NCI-H187 (cell line): ENCODE measurements at regions not wholly inside any gene's neighbourhood (a gene's known extent, or its start where the extent isn't known, plus 50 kb on each side); places are given as distances from the start of the nearest gene placed in this dataset.

Source experiments
- DNase-seq, 2 experiments: peaks; one replicate each; lab custom pipeline; 2025; lab: John Stamatoyannopoulos, UW

DNA sequence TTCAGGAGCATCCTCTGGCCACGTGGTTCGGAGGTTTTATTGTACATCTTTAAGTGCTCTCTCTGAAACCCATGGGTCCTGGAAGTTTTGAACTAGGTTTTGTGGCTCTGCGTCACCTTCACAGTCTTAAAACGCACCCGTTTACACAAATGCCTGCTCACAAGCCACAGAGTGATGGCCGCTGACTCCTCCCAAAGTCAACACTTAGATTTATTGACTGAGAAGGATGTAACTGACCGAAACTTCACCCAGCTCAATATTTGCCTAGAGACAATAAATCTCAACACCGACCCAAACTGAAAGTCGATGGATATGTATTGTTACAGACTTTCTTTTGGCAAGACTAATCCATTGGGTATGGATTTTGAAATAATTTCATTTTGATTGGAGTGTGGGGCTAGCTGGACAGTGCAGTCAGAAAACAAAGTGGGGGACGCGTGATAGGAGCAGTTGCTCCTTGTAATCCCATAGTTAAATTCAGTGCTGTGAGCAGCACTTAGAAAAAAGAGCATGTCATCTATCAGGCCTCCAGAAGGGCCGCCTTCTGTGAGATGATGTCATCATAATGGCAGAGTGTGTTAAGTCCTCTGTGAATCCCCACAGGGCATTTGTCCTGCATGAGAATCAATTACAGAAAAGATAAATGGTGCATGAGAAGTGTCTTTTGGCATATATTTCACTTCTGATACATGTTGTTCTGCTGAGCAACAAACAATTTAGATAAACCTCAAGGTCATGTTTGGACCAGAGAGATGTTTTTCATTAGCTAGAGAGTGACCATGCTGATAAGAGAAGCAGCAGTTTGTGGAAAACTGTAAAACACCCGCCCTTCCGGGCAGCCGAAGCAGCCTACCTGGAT, 183.7 kb downstream of the INO80D start:
- peak; percentile 21 to 23 for DNase-seq

DNA sequence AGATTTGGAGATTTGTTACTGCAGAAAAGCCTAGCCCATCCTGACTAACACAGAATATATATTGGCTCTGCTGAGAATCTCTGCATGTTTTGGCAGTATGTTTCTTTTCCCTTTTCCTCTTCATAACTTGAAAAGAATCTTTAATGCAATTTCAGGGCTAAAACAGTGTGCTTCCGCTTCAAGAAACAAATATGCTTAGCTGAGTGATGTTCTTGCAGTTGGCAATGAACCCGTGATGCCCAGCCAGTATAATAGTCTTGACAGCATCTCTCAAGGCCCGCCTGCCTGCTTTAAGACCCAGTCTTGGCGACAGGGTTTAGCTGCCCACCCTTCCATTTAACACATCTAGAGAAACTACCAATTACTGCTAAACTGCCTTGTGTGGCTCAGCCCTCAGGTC, 184.5 kb downstream of the INO80D start:
- no peak for DNase-seq

DNA sequence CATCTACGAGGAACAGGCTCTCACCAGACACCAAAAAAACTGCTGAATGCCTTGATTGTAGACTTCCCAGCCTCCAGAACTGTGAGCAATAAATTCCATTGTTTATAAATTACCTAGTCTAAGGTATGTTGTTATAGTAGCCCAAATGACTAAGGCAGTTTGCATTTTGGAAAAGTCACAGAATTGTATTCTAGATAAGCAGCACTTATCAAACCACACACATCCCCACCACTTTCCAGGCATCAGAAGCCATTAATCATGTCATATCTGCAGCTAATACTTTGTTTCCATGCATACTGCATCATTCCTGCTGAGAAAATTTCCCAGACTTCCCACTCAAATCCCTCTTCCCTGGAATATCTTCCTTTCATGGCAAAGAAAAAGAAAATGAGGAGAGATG, 187.2 kb downstream of the INO80D start:
- no peak for DNase-seq

DNA sequence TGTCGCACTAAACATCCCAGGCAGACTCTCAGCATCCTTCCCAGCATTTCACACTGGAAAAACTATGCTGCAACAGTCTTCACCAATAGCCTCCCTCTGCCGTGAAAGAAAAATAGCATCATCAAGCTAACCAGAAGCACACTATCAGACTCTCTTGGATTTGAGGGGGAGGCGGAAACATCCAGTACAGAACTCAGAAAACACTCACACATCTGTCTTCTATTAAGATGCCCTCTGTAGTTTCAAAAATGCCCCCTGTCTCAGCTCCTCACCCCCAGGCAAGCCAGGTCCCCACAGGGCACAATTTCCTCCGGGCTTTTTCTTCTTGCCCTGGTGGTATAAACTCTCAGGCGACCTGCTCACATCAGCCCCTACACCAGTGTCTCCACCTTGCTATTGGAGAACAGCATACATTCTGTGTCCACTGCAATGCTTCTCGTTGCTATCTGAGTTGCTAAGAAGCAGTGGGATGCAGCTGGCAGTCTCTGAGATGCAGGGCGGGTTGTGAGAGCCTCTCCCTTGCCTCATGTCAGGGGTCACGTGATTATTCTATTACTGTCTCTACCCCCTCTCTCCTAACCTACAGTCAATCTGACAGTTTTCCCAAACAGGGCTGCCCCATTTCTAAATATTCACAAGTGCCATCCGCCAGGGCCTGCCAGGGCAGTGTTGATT, 189.9 kb downstream of the INO80D start:
- no peak for DNase-seq

DNA sequence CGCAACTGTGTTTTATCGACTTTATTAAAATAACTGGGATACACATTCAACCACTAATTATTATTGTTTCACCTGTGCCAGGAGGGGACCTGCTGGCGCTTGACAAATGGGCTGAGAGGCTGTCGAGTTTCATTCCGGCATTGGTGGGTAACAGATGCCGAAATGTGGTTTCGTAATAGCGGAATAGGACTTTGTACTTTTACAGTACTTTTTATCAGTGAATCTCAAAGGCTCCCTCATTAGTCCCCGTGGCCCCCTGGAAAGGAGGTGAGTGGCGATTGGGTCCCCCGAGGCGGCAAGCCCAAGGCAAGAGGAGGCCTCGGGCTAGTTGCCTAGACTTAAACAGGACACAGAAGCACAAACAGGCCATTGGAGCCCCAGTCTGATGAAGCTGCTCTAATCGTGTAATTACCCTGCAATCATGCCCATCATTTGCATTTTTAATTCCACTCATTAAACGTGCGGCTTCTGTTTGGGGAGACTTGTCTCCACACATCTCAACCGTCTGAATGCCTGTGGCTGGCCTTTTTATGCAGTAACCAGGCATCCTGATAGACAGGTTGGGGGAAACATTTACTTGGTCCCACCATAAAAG, 193.2 kb downstream of the INO80D start:
- no peak for DNase-seq

DNA sequence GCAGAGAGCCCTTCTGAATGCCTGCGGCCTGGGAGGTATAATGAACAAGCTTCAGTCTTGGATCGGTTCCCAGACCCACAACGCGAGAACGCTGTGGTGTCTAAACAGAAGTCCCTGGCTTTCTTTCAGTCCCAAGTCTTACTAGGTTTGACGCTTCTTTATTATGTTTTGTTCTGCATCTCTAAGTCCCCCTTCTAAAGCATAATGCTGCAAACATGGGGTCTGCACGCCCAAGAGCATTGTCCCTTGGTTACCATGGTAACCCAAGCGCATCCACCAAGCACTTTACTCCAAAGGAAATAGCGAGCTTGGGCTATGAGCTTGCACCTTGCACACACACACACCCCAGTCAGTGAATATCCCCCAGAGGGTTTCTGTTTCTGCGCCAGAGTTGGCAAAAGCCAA, 193.7 kb downstream of the INO80D start:
- DNase-seq: peak in 1 of 2 experiments; percentile 26

DNA sequence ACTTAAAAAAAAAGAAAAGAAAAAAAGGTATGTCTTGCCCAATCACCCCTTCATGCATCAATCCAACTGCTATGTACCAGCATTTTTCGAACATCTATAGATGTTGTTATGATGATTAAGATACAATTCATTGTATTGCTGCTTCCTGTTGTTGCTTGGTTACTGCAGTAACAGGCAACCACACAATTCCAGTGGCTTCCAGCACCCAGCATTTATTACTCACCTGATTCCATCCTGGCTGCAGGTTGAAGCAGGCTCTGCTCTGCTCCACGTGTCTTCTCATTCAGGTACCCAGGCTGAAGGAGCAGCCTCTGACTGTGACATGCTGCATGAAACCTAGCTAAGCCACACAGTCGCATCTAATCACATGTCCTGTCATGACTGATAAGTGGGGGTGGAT, 196.9 kb downstream of the INO80D start:
- peak in 1 of 2 experiments; percentile 11 for DNase-seq

DNA sequence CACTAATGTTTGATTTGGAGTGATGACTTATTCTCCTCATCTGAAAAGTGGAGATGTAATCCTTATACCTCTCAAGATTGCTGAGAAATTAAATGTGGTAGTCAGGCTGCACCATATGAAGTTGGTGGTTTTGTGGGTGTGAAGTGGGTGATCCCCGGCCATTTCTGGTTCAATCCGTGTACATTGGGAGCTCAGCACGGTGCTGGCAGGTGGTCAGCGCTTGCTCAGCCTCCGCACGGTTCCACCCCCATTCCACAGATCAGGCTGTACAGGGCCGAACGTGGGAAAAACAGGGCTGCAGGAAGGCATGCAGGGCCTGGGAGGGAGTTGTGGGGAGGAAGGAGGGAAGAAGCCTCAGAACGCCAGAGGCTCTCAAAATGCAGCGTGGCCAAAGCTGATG, 198.3 kb downstream of the INO80D start:
- no peak for DNase-seq

DNA sequence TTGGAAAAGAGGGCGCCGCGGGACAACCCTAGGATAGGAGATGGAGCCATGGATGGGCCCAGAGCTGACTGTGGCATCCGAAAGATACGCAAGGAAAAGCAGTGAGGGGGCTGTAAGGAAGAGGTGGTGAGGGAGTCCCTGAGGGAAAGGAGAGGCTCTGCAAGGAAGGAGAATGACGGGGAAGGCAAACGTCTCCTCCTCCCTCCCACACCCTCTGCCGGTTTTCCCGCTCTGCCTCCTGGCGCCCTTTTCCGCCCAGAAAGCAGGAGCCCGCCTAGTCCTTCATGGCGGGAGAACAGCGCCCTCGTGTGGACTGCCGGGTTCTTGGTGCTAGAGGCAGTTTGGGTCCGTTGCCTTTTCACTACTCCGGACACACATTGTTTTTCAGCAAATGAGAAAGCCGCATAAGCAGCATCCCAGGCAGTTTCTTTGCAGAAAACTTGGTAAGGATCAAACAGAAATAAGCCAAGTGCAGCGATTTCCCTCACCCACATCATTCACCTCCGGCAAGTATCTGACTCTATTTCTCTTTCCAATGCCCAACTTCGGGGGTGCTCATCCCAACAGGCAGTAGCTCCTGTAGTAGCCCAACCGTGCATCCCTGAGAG, 200.4 kb downstream of the INO80D start:
- DNase-seq: no peak

DNA sequence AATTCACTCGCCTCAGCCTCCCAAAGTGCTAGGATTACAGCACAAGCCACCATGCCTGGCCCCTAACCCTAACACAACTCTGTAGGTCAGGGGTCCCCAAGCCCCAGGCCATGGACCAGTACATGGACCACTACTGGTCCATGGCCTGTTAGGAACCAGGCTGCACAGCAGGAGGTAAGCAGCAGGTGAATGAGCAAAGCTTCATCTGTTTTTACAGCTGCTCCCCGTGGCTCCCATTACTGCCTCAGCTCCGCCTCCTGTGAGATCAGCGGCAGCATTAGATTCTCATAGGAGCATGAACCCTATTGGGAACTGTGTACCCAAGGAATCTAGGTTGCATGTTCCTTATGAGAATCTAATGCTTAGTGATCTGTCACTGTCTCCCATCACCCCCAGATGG, 201.7 kb downstream of the NRP2 start:
- DNase-seq: no peak

DNA sequence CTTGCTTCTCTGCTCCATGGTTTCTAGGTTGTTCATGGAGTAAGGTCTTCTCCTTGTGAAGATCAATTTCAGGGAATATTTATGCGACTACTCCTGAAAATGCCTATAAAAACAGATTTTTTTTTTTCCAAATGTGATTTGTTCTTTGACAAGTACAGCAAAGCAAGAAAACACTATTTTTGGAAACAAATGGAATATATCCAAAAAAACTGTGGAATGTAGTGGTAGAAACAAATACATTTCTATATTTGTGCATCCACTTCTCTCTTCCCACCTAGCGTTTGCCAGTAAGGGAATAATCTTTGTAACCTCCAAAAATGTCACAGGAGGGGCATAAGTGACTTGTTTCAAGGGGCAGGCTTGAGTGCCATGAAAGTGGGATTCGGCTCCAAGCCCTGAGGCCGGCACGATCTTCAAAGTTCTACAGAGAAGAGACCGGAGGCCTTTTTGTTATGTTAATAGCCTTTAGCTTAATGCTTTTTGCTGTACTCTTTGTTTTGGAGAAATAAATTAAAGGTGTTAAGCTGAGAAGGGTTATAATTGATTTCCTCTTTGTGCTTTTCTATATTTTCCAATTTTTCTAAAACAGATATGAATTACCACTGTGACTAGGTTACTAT, 200.6 kb downstream of the NRP2 start:
- no peak for DNase-seq

DNA sequence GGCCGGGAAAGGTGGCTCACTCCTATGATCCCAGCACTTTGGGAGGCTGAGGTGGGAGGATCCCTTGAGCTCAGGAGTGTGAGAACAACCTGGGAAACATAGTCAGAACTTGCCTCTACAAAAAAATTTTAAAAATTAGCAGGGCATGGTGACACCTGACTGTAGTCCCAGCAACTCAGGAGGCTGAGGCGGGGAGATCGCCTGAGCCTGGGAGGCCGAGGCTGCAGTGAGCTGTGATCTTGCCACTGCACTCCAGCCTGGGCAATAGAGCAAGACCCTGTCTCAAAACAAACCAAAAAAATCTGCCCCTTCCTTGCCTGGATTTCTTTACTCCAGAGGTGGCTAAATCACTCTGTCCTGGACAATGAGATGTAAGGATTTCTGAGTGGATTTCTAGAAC, 197.7 kb downstream of the NRP2 start:
- DNase-seq: no peak

DNA sequence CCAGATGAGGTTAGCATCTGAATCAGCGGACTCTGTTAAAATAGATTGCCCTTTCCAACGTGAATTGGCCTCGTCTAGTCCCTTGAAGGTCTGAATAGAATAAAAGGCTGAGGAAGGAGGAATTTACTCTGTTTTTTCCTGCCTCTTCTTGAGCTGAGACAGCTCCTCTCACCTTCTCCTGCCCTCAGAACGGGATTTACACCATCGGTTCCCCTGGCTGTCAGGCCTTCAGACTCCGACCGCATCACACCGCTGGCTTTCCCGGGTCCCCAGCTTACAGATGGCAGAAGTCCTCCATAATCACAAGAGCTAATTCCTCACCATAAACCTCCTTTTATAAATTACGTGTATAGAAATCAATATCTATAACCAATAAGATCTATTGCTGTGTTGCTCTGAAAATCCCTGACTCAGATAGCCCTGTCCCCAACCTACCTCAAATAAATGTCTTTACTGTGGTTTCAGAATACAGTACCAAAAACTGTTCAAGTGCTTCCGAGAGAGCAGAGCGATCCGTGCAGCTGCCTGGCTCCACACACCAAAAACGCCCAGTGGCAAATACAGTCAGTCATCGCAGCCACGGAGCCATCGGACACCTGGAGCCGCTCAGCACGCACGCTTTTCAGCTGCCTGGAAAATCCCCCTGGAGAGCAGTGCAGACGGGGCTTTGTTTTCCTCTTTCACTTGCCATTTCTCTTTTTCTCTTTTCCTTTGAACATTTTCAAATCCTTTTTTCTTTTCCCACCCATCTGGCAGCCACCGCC, 196.9 kb downstream of the NRP2 start:
- peak in 1 of 2 experiments; percentile 31 for DNase-seq

DNA sequence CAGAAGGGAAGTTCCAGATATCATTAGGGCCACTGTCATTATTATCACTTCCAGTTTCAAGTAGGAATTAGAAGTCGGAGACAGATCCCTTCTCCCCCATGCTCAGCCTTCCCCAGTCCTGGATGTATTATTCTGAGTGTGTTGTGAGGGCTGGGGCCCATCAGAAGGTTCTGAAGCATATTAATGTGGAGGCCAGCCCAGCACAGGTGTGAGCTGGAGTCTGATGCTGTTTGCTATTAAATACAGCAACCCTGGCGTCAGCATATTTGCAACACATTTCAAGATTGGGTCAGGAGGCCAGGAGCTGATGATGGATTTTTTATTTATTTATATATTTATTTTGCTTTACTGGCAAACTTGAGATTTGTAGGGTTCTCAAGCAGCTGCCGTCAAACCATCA, 195.2 kb downstream of the NRP2 start:
- DNase-seq: no peak

DNA sequence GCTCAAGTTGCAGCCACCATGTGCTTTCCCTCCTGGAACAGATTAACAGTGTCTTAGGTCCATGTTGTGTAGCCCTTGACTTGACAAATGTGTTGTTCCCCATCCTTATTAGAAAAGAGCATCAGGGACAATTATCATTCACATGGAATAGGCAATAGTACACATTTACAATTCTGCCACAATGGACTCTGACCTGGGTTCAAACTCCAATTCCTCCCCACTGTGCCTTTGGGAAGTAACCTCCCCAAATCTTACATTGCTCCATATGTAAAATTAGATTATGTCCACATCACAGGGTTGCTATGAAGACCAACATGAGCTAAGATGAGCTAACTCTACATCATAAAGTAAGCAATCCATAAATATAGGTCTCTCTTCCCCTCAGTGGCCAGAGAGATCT, 193.8 kb downstream of the NRP2 start:
- DNase-seq: no peak

DNA sequence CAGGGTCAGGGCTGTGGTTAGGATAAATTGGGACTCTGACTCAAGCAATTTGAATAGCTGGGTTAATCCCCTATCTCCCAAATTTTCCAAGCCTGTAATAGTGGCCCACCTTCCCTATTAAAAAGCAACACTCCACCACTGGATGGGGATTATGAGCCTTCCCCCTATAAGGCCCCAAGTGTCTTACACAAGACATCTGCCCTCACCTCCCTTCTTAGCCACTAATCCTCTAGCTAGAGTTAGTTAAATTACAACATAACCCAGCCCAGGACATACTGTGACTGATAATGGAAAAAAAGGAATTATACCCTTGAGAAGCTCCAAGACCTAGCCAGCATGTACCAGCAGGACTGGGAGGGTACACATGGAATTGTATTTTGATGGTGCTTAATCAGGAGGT, 190.4 kb downstream of the NRP2 start:
- no peak for DNase-seq

DNA sequence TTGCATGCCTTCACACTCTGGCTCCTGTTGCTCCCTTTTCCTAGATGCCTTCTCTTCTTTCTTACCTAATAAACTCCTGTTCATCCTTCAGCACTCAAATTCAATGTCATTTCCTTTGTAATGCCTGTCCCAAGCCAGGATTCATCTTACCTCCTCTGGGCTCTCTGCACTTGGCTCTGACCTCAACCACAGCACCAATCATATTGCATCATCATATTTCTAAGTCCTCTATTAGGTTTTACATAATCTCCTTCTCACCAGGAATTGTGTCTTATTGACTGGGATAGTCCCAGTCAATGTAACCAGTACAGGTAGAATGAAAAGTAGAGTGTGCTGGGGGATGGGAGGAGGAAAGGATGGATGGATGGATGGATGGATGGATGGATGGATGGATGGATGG, 187.1 kb downstream of the NRP2 start:
- no peak for DNase-seq

DNA sequence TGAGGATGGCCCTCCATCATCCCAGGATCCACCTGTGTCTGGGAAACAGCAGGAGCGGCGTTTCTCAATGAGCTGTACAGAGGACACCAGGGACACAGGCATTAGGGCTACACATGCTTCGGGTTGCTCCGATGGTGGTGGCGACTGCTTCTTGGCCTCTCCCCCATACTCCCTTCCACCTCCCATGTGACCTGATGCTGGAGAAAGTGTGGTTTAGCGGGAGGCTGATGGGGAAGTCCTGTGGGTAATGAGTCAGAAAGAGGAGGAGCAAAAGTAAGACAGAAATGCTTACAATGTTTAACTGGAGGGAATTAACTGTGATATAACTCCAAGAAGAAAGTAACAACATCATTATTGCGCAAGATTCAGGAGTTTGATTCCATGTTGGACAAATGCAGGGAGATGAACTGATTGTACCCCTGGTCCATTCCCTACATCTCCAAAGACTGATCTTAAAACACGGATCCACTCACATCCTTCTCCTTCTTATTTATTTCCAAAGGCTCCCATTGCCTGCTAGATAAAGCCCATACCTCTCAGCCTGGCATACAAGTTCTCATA, 186.6 kb downstream of the NRP2 start:
- DNase-seq: no peak

DNA sequence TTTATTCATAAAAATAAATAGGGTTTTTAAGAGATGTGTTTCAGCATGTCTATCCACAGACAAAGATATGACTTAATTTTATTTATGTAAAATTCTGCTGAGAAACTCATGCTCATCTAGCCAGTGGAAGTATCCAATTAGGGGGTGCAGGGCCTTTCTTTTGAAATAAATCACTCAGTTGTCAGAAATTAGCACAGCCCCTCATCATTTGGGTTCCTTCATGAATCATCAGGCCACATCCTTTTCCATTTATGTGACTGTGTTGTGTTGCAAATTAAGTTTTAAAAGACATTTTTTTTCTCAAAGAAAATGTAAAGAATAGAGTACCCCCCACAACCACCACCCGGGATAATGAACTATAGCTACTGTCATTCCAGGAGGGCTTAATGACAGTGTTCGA, 185.8 kb downstream of the NRP2 start:
- no peak for DNase-seq

DNA sequence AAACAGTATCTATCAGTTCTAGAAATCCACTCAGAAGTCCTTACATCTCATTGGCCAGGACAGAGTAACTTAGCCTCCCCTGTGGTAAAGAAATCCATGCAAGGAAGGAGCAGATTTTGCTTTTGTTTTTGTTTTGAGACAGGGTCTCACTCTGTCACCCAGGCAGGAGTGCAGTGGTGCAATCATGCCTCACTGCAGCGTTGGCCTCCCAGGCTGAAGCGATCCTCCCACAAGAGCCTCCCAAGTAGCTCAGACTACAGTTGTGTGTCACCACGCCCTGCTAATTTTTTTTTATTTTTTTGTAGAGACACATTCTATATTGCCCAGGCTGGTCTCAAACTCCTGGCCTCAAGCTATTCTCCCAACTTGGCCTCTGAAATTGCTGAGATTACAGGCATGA, 185.1 kb downstream of the NRP2 start:
- DNase-seq: no peak

DNA sequence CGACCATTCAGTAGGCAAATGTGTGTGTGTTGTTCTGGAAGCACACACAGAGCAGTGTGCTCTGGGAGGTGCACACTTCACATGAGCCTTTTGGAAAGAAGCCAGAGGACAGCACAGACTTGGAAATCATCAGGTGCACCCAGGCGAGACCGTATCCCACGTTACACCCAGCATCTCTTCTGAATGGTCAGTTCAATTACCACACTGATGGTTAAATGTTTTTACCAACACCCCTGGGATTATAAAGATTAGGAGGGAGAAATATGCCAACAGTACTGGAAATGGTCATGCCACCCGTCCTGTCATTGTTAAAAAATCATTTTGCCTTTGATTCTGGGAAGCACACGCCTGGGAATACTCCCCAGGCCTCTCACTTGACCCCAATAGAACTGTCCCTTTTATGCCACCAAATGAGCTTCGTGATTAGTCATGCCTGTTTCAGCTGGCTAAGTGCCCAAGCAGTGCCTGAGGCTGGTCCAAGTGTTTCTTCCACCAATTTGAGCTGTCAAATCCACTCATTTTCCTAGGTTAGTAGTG, 183.7 kb downstream of the NRP2 start:
- DNase-seq: peak; percentile 5 to 42
